ENCODE measurements at regions not wholly inside any gene's neighbourhood (a gene's known extent, or its start where the extent isn't known, plus 50 kb on each side); places are given as distances from the start of the nearest gene placed in this dataset.
"Not testable (repeated sequence)": the region's sequence is repeated elsewhere in the genome, so short reads cannot be mapped to it uniquely, and the experiment has no call there.

DNA sequence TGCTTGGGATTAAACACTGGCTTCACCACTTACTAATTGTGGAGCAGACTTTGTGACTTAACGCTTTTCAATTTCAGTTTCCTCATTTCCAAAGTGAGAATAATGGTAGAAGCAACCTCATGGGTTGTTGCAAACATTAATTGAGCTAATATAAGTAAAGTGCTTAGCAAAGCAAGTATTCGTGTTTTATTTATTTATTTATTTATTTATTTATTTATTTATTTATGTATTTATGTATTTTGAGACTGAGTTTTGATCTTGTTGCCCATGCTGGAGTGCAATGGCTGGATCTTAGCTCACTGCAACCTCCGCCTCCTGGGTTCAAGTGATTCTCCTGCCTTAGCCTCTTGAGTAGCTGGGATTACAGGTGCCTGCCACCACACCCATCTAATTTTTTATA, 171.2 kb upstream of the SLC16A7 start:
- BruUV-seq (replicated peaks); in situ Hi-C loops (cut with HindIII; ENCODE audit: low pct_unique_long_range_greater_than_20kb, low sequenced_read_pairs); H3K27me3 ChIP-seq (ENCODE audit: control insufficient read depth, insufficient read depth, low read length); CTCF ChIA-PET; intact Hi-C loops (cut with micrococcal nuclease; ENCODE audit: unreplicated experiment); H3K4me1 ChIP-seq (ENCODE audit: control insufficient read depth, insufficient read depth, low read length); H3K9me3 ChIP-seq (ENCODE audit: control insufficient read depth, insufficient read depth, low read depth, low read length); POLR2A ChIA-PET; H3K36me3 ChIP-seq (ENCODE audit: control insufficient read depth, insufficient read depth, low read length); H3K4me3 ChIP-seq (ENCODE audit: low read depth in 2 of 2, low read length in 2 of 2); DNase-seq (ENCODE audit: low read depth, low spot score); H3K27ac ChIP-seq (ENCODE audit: low read length); ATAC-seq: not testable (repeated sequence)

DNA sequence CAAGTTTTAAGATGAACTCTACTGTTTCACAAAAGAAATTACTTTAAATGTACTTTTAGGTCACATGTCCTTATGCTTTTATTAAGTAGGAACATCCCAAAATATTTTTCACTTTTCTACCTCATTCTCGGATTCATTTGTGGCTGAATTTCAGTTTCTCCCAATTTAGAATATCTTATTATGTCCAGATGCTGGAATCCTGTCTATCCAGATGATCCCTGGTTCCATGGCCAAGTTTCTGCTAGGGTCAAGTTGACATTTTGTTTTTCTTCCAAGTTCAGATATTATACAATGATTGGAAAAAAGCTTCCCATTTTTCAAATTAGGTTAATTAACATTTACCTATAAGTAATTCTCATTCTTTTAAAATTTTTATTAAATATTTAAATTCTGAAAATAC, 181.8 kb upstream of the SLC16A7 start:
- Histone ChIP-seq H3K4me1 (ENCODE audit: control insufficient read depth, insufficient read depth, low read length) (no peaks in the 10 kb centered on the region), H3K36me3 (ENCODE audit: control insufficient read depth, insufficient read depth, low read length) (no peaks in the 10 kb centered on the region), H3K9me3 (ENCODE audit: control insufficient read depth, insufficient read depth, low read depth, low read length) (no peaks in the 10 kb centered on the region), H3K27ac (ENCODE audit: low read length) (no peak overlapping the region), H3K4me3 (ENCODE audit: low read depth in 2 of 2, low read length in 2 of 2) (no peak overlapping the region), H3K27me3 (ENCODE audit: control insufficient read depth, insufficient read depth, low read length) (no peaks in the 10 kb centered on the region)
- CTCF ChIA-PET = no interaction called here
- in situ Hi-C loops (cut with HindIII; ENCODE audit: low pct_unique_long_range_greater_than_20kb, low sequenced_read_pairs) = no loop called here
- no peak for TF ChIP-seq POLR2AphosphoS5 (IDR thresholded peaks at IDR 0.05; ENCODE audit: low read depth, low read length)
- TF ChIP-seq TCF7L2 (IDR thresholded peaks at IDR 0.05; ENCODE audit: low read depth, low read length) = no peak
- TF ChIP-seq, protein P1, sequence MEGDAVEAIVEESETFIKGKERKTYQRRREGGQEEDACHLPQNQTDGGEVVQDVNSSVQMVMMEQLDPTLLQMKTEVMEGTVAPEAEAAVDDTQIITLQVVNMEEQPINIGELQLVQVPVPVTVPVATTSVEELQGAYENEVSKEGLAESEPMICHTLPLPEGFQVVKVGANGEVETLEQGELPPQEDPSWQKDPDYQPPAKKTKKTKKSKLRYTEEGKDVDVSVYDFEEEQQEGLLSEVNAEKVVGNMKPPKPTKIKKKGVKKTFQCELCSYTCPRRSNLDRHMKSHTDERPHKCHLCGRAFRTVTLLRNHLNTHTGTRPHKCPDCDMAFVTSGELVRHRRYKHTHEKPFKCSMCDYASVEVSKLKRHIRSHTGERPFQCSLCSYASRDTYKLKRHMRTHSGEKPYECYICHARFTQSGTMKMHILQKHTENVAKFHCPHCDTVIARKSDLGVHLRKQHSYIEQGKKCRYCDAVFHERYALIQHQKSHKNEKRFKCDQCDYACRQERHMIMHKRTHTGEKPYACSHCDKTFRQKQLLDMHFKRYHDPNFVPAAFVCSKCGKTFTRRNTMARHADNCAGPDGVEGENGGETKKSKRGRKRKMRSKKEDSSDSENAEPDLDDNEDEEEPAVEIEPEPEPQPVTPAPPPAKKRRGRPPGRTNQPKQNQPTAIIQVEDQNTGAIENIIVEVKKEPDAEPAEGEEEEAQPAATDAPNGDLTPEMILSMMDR (IDR thresholded peaks at IDR 0.05) = no peak
- TF ChIP-seq, protein P2, sequence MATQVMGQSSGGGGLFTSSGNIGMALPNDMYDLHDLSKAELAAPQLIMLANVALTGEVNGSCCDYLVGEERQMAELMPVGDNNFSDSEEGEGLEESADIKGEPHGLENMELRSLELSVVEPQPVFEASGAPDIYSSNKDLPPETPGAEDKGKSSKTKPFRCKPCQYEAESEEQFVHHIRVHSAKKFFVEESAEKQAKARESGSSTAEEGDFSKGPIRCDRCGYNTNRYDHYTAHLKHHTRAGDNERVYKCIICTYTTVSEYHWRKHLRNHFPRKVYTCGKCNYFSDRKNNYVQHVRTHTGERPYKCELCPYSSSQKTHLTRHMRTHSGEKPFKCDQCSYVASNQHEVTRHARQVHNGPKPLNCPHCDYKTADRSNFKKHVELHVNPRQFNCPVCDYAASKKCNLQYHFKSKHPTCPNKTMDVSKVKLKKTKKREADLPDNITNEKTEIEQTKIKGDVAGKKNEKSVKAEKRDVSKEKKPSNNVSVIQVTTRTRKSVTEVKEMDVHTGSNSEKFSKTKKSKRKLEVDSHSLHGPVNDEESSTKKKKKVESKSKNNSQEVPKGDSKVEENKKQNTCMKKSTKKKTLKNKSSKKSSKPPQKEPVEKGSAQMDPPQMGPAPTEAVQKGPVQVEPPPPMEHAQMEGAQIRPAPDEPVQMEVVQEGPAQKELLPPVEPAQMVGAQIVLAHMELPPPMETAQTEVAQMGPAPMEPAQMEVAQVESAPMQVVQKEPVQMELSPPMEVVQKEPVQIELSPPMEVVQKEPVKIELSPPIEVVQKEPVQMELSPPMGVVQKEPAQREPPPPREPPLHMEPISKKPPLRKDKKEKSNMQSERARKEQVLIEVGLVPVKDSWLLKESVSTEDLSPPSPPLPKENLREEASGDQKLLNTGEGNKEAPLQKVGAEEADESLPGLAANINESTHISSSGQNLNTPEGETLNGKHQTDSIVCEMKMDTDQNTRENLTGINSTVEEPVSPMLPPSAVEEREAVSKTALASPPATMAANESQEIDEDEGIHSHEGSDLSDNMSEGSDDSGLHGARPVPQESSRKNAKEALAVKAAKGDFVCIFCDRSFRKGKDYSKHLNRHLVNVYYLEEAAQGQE (IDR thresholded peaks at IDR 0.05; ENCODE audit: insufficient read depth in 1 of 2, low read depth in 2 of 2, low read length in 1 of 2) = no peak
- no peak for TF ChIP-seq SIN3A (IDR thresholded peaks at IDR 0.05; ENCODE audit: borderline replicate concordance, insufficient read depth, low read depth, low read length)
- intact Hi-C loops (cut with micrococcal nuclease; ENCODE audit: unreplicated experiment) = no loop called here
- POLR2A ChIA-PET = no interaction called here
- no peak for ATAC-seq
- DNase-seq (ENCODE audit: low read depth, low spot score) = no peak
- no TSS peak for BruUV-seq (replicated peaks)

DNA sequence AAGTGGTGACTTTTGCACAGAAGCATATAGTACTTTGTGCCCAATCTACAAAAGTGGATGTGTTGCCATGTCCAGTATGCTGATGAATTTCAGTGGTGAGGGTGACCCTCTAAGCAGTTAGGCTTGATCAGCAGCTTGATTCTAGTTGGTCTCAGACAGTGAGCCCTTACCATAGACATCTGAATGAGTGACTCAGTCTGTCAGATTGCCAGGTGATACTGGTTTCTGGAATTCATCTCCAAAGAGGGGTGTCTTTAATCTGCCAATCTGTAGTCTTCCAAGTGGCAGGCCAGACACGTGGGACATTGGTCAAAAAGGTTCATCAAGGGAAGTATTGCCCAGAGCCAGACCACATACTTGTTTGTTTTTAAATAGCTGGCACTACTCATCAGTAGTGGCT, 187.4 kb upstream of the SLC16A7 start:
- H3K27ac ChIP-seq (ENCODE audit: low read length) = no peak overlapping the region
- no peak for DNase-seq (ENCODE audit: low read depth, low spot score)
- TF ChIP-seq TCF7L2 (IDR thresholded peaks at IDR 0.05; ENCODE audit: low read depth, low read length) = no peak
- TF ChIP-seq, protein P1 (IDR thresholded peaks at IDR 0.05) = no peak
- TF ChIP-seq, protein P2 (IDR thresholded peaks at IDR 0.05; ENCODE audit: insufficient read depth in 1 of 2, low read depth in 2 of 2, low read length in 1 of 2) = no peak
- TF ChIP-seq POLR2AphosphoS5 (IDR thresholded peaks at IDR 0.05; ENCODE audit: low read depth, low read length) = no peak
- no peak for TF ChIP-seq SIN3A (IDR thresholded peaks at IDR 0.05; ENCODE audit: borderline replicate concordance, insufficient read depth, low read depth, low read length)
- POLR2A ChIA-PET = no interaction called here
- no peak for ATAC-seq
- CTCF ChIA-PET = no interaction called here
- H3K9me3 ChIP-seq (ENCODE audit: control insufficient read depth, insufficient read depth, low read depth, low read length) = no peaks in the 10 kb centered on the region
- in situ Hi-C loops (cut with HindIII; ENCODE audit: low pct_unique_long_range_greater_than_20kb, low sequenced_read_pairs) (no loop called here), intact Hi-C loops (cut with micrococcal nuclease; ENCODE audit: unreplicated experiment) (loop anchor here (10.0 kb wide), 1 partner anchor 1086 kb away; no protein-coding TSS in a partner anchor)
- no peaks in the 10 kb centered on the region for H3K4me1 ChIP-seq (ENCODE audit: control insufficient read depth, insufficient read depth, low read length)
- no TSS peak for BruUV-seq (replicated peaks)
- no peaks in the 10 kb centered on the region for H3K27me3 ChIP-seq (ENCODE audit: control insufficient read depth, insufficient read depth, low read length)
- H3K4me3 ChIP-seq (ENCODE audit: low read depth in 2 of 2, low read length in 2 of 2) = no peak overlapping the region
- H3K36me3 ChIP-seq (ENCODE audit: control insufficient read depth, insufficient read depth, low read length) = no peaks in the 10 kb centered on the region
